ENCODE measurements at regions not wholly inside any gene's neighbourhood (a gene's known extent, or its start where the extent isn't known, plus 50 kb on each side); places are given as distances from the start of the nearest gene placed in this dataset.
"Not testable (repeated sequence)": the region's sequence is repeated elsewhere in the genome, so short reads cannot be mapped to it uniquely, and the experiment has no call there.

DNA sequence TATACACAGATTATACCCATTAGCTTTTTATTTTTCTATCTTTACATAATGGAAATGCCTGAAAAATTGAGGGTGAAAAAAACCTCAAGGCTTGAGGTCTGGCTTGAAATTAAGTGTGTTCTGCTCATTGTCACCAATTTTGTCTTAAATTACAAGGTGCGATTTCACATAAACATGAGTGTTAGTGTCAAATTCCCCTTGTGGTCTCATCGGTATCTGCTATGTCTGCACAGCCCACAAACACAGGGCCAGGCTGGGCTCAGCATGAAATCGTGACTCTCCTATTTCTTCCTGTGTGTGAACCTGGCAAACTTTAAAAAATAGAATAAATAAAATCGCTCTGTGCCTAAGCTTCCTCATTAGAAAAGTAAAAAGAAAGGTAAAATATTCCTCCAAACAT, 109.1 kb downstream of the CRLF2 start:
- Histone ChIP-seq H3K27me3 (peaks cover 61% of the 10 kb centered on the region), H3K4me3 (no peak overlapping the region), H3K9me3 (no peaks in the 10 kb centered on the region), H3K36me3 (no peaks in the 10 kb centered on the region), H3K4me1 (no peaks in the 10 kb centered on the region), H3K27ac (no peak overlapping the region)
- 47 to 61% methylated on average over 3 to 4 of the region's 4 CpGs for WGBS, 2 donors (ENCODE audit: low coverage in 1 of 2)
- ATAC-seq = no peak
- TF ChIP-seq, protein P1, sequence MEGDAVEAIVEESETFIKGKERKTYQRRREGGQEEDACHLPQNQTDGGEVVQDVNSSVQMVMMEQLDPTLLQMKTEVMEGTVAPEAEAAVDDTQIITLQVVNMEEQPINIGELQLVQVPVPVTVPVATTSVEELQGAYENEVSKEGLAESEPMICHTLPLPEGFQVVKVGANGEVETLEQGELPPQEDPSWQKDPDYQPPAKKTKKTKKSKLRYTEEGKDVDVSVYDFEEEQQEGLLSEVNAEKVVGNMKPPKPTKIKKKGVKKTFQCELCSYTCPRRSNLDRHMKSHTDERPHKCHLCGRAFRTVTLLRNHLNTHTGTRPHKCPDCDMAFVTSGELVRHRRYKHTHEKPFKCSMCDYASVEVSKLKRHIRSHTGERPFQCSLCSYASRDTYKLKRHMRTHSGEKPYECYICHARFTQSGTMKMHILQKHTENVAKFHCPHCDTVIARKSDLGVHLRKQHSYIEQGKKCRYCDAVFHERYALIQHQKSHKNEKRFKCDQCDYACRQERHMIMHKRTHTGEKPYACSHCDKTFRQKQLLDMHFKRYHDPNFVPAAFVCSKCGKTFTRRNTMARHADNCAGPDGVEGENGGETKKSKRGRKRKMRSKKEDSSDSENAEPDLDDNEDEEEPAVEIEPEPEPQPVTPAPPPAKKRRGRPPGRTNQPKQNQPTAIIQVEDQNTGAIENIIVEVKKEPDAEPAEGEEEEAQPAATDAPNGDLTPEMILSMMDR (IDR thresholded peaks at IDR 0.05) = no peak
- TF ChIP-seq POLR2A (IDR thresholded peaks at IDR 0.05) (no peak), EP300 (IDR thresholded peaks at IDR 0.05) (no peak), POLR2AphosphoS5 (IDR thresholded peaks at IDR 0.05) (no peak)

DNA sequence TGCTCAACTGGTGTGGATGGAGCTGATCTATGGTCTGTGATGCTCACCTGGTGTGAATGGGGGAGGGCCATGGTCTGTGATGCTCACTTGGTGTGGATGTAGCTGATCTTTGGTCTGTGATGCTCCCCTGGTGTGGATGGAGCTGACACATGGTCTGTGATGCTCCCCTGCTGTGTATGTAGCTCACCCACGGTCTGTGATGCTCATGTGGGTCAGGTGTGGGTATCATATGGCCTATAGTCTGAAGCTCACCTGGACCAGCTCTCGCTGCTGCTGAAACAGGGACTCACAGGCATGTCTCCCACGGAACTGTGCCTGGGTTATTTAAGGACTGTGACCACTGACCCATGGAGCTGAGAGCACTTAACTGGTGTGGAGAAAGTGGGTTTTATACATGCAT, 109.7 kb downstream of the CRLF2 start:
- TF ChIP-seq, protein P1 (IDR thresholded peaks at IDR 0.05) = no peak
- TF ChIP-seq POLR2AphosphoS5 (IDR thresholded peaks at IDR 0.05) (no peak), POLR2A (IDR thresholded peaks at IDR 0.05) (no peak), EP300 (IDR thresholded peaks at IDR 0.05) (no peak)
- Histone ChIP-seq H3K27me3 (peaks cover 62% of the 10 kb centered on the region), H3K9me3 (peaks cover 0 to 4% (median 0%) of the 10 kb centered on the region in 3 donors), H3K36me3 (no peaks in the 10 kb centered on the region), H3K4me1 (no peaks in the 10 kb centered on the region), H3K4me3 (no peak overlapping the region), H3K27ac (no peak overlapping the region)
- no peak for ATAC-seq
- 63% methylated on average over 2 of the region's 3 CpGs; no CpG with 5 or more reads in 1 of the 2 donors for WGBS, 2 donors (ENCODE audit: low coverage in 1 of 2)

DNA sequence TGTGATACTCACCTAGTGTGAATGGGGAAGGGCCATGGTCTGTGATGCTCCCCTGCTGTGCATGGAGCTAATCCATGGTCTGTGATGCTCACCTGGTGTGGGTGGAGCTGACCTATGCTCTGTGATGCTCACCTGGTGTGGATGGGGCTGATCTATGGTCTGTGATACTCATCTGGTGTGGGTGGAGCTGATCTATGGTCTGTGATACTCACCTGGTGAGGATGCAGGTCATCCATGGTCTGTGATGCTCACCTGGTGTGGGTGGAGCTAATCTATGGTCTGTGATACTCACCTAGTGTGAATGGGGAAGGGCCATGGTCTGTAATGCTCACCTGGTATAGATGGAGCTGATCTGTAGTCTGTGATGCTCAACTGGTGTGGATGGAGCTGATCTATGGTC, 110.2 kb downstream of the CRLF2 start:
- not testable (repeated sequence) for H3K9me3 ChIP-seq, H3K27ac ChIP-seq, H3K4me3 ChIP-seq, H3K36me3 ChIP-seq, H3K4me1 ChIP-seq, ATAC-seq
- H3K27me3 ChIP-seq = peaks cover 62% of the 10 kb centered on the region

DNA sequence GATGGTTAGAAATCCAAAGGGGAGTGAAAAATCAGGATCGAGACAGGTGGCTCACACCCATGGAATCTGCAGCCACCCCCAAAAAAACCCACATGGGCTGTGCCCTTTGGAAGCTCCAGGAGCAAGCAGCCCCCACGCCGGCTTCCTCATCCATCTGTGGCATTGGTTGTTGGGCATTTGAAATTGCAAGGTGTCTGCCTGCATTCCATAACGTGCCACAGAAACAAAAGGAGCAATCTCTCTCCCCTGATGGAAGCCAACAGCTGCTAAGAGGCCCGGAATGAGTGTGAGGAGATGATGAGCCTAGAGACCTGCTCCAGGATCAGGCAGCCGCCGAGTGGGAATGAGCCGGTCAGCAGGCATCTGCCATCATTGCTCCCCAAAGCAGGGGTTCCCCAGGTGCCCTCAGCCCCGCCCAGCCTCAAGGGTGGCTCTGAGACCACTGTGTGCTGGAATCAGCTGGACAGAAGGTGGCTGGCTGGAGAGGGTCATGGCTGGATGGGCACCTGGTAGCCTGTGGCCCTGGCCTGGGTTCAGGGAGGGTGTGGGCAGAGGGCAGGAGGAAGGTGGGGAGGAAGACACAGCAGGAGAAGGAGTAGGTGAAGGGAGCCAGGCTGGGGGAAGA, 113.2 kb downstream of the CRLF2 start:
- peaks cover 66% of the 10 kb centered on the region for H3K27me3 ChIP-seq
- no peak for ATAC-seq
- no peaks in the 10 kb centered on the region for H3K36me3 ChIP-seq
- H3K4me1 ChIP-seq = no peaks in the 10 kb centered on the region
- no peak overlapping the region for H3K4me3 ChIP-seq
- peaks cover 0 to 37% (median 0%) of the 10 kb centered on the region in 3 donors for H3K9me3 ChIP-seq
- WGBS, 2 donors (ENCODE audit: low coverage in 1 of 2) = 64 to 80% methylated on average over 2 to 3 of the region's 9 CpGs
- TF ChIP-seq POLR2A (IDR thresholded peaks at IDR 0.05) (no peak), POLR2AphosphoS5 (IDR thresholded peaks at IDR 0.05) (no peak), EP300 (IDR thresholded peaks at IDR 0.05) (no peak)
- TF ChIP-seq, protein P1 (IDR thresholded peaks at IDR 0.05) = no peak
- H3K27ac ChIP-seq = no peak overlapping the region

DNA sequence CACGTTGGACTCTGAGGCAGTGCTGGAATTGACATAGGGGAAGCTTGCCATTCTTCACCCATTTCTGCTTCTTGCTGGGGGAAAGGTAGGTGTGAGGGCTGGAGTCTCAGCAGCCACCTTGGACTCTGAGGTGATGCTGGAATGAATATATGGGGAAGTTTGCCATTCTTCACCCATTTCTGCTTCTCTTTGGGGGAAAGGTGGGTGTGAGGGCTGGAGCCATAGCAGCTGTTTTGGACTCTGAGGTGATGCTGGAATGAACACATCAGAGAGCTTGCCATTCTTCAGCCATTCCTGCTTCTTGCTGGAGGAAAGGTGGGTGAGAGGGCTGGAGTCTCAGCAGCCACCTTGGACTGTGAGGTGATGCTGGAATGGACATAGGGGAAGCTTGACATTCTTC, 115.1 kb downstream of the CRLF2 start:
- no peak overlapping the region for H3K4me3 ChIP-seq
- TF ChIP-seq, protein P1 (IDR thresholded peaks at IDR 0.05) = no peak
- TF ChIP-seq POLR2A (IDR thresholded peaks at IDR 0.05) (no peak), POLR2AphosphoS5 (IDR thresholded peaks at IDR 0.05) (no peak), EP300 (IDR thresholded peaks at IDR 0.05) (no peak)
- H3K9me3 ChIP-seq = peaks cover 0 to 37% (median 0%) of the 10 kb centered on the region in 3 donors
- H3K36me3 ChIP-seq = no peaks in the 10 kb centered on the region
- H3K27me3 ChIP-seq = peaks cover 71% of the 10 kb centered on the region
- H3K27ac ChIP-seq = no peak overlapping the region
- WGBS, 2 donors (ENCODE audit: low coverage in 1 of 2) = no CpG with 5 or more reads among the region's 1 CpG
- ATAC-seq = no peak
- H3K4me1 ChIP-seq = no peaks in the 10 kb centered on the region

Measured in gastroesophageal sphincter (tissue), 4 donors.